DMS114 treated with DMSO at 0.1 percent for 48 hours (cell line): ENCODE measurements at regions not wholly inside any gene's neighbourhood (a gene's known extent, or its start where the extent isn't known, plus 50 kb on each side); places are given as distances from the start of the nearest gene placed in this dataset.

Experiments used
- DNase-seq: peaks from one replicate; lab custom pipeline; 2025; ENCODE audit not compliant: unreplicated experiment; lab: John Stamatoyannopoulos, UW

- no peak for DNase-seq
These were observed 153.7 kb upstream of the APCDD1 start for GRCh38 chr18:10300739-10301138.

- no peak for DNase-seq
These were observed 152.5 kb upstream of the APCDD1 start for GRCh38 chr18:10301831-10302483.

DNA sequence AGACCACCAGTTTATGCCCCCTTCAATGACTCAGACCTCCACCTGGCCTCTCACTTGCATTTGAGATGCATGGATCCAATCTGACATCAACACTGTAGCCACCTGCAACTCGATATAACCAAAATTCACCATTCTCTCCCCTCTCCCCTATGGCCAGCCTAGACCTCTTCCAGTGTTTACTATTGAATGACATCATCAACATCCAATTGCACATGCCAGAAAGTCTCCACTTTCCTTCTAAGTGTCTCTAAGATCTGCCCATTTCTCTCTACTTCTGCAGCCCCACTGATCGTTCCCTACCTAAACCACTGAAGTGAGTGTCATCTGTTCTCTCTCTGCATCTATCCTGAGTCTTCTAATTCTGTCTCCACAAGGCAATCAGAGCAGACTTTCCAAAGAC is 151.3 kb upstream of the APCDD1 start:
- no peak for DNase-seq

GRCh38 chr18:10304853-10305252 is 149.6 kb upstream of the APCDD1 start:
- DNase-seq: no peak

DNA sequence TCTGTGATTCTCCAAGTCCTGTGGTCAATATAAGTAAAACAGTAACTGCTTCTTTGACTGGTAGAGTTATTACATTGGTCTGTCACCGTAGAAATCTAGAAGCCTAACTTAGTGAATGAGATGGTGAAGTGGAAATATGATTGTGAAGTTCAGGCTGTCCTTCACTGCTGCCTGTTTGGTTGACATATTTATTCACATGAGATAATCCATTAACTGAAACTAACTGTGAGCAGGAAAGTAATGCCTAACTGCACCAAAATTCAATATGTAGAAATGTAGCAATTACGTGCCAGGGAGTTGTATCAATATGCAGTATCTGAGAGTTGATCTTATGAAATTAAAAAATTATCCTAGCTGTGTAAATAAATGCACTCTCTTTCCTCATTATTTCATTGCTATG is 147.7 kb upstream of the APCDD1 start:
- DNase-seq: no peak

DNA sequence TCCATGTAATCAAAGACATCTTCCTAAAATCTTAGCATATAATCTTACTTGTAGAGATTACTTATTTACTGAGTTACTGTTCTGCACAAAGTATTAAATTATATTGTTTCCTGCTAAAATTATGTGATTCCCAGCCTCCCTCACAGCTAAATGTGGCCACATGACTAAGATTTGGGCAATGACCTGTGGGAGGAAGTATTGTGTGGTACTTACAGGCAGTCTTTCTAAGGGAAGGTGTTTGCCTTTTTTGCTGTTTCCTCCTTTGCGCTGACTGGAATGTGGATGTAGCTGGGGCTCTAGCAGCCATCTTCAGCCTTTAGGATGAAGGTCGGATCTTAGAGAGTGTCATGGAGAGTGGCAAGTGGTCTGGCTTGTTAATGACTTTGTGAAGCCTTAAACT is 146.3 kb upstream of the APCDD1 start:
- DNase-seq: no peak

GRCh38 chr18:10310626-10311025 is 143.8 kb upstream of the APCDD1 start:
- DNase-seq: no peak

DNA sequence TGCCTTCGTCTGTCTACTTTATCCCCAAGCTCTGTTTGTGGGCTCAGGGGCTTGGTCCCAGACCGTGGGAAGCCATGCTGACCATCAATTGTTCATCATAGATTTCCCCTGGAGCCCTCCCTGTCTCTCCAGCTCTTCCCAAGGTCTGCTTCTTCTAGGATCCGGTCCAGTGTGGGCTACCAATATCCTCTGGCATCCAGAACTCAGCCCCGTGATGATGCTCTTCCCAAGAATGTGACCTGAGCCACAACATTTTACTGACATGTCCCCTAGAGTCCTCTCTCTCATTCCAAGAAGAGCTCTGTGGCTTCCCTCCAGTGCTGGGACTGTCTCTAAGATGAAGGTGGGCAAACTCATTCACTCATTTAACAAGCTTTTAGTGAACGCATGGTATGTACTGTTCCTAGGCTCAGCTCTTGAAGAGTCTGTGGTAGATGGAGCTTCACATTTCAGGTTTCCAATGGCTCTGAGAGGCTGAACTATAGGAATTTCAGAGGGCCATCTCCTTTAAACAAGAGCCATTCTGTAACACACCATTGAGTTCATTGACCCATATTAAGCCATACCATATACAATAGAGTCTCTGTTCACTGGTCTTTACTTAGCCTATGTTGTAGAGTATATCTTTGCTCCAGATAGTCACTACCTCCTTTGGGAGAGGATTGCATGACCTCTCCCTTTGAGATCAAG is 142.0 kb upstream of the APCDD1 start:
- no peak for DNase-seq

DNA sequence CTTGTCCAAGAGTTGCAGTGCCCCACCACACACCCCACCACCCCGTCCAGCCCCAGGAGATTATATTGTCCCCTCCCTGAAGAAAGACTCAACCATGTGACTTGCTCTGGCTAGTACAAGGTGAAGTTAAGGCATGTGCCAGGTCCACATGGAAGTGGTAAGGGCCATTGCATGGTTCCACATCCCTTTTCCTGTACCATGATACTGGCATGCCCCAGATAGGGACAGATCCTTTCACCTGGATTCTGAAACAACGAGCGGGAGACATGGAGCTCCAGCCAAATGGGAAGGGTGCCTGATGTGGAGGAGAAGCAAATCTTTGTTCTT is 141.5 kb upstream of the APCDD1 start:
- DNase-seq: no peak

DNA sequence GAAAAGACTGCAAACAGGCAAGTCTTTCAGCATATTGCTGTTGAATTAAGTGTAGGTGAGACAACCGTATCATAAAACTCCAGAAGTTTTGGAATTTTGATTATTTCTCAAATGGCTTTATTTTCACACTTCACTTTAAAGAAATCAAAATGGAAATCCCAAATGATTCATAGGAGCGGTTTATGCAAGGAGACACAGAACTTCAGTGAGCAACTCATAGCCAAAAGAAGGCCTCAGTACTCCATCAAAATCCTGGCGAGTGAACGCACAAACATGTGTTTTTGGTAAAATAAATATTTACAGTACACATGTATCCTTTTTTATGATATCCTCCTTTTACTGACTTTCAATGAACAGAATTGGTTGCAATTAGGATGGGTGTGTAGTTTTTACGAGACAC is 140.4 kb upstream of the APCDD1 start:
- DNase-seq: no peak

GRCh38 chr18:10315522-10315921 is 138.9 kb upstream of the APCDD1 start:
- no peak for DNase-seq

GRCh38 chr18:10316778-10317177 is 137.7 kb upstream of the APCDD1 start:
- DNase-seq: no peak

- DNase-seq: no peak
These were observed 136.4 kb upstream of the APCDD1 start for GRCh38 chr18:10317864-10318690.

DNA sequence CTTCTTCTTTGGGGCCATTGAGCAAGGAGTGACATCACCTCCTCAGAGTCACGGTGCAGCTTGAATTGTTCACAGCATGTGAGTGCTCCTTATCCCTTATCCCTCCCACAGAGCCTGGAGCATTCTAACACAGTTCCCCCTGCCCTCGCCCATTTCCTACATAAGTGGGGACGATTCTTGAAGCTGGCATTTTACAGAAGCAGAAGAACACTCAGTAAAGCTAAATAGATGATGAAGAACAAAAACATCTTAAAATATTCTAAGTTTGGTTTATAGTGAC is 135.8 kb upstream of the APCDD1 start:
- no peak for DNase-seq

DNA sequence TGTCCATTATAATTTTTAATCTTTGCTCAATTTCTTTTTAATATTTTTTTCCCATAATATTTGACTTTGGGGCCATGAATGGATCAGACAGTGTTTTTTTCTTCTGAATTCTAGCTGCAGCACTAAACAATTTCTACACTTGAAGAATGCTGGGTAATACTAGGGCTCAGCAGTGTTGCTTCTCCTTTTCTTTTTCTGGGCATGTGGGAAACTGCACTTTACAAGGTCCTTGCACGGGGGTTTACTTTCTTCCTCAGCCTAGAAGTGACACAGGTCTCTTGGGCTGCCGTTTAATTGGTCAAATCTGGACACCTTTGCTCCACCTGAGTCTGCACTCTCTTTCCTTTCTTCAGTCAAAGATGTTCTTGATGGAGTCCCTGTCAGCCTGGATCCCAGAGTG is 135.4 kb upstream of the APCDD1 start:
- no peak for DNase-seq

- no peak for DNase-seq
These were observed 134.4 kb upstream of the APCDD1 start for GRCh38 chr18:10319914-10320600.

- no peak for DNase-seq
These were observed 133.6 kb upstream of the APCDD1 start for GRCh38 chr18:10320791-10321190.

DNA sequence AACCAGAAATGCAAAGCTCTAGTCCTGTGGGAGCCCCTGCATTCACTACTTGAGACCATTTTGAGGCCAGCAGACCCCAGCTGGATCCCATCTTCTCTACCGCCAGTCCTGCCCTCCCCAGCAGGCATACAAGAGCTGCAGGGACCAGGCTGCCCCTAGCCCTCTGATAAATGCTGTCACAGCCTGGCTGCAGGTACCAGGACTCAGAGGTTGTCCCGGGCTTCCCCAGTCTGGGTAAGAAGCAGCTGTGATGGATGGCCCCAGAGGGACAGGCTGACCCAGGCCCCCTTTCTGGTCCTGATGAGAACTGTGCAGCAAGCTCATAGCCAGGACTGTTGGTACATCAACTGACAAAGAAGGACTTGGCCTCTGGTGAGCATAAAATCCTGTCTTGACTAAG is 132.9 kb upstream of the APCDD1 start:
- DNase-seq: no peak

DNA sequence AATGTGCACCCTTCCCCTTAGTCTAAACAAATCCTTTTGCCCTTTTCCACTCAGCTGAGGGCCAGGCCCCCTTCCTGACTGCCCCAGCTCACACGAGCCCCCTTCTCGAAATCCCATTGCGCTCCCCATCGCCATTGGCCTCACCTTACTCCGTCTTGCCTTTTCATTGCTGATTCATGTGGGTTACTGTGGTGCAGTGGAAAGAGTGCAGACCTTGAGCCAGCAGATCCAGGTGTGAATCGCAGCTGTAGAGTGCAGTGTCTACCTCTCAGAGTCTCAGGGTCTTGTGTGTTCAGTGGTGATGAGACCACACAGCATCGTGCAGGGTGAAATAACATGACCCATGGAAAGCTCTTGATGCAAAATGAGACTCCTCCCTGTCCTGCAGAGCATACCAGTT is 132.4 kb upstream of the APCDD1 start:
- no peak for DNase-seq

DNA sequence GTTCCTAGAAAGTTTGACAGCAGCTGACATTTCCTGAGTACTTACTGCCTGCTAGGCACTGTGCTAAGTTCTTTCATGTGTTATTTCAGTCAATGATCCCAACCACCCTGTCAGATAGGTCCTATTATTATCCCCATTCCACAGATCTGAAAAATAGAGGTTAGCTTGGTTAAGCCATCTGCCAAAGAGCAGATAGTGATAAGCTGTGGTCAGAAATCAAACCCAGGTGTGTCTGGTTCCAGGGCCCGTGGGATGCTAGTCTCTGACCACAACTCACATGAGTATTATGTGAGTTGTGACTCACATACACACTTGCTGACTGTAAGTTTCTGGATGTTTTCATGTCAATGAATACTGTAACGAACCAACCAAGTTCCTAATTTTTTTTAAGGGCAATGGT is 132.0 kb upstream of the APCDD1 start:
- no peak for DNase-seq

DNA sequence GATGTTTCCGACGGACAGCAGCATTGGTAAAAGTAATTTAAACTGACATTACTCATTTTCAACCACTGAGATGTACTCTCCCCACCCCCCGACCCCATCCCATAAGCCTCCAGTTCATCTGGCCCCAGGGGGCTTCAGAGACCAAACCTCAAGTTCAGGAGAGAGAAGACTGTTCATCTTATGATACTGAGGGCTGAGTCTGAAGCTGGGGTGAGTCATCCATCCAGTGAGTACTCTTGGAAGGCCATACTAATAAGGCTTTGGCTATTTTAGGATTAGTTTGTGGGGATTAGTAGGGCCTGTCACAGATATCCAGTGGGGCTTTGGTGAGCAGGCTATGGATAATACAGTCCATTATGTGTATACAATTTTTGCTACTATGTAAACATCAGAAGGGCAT is 125.3 kb upstream of the APCDD1 start:
- no peak for DNase-seq

- DNase-seq: no peak
These were observed 124.0 kb upstream of the APCDD1 start for GRCh38 chr18:10330428-10330827.
